A673 (cell line): ENCODE measurements at regions not wholly inside any gene's neighbourhood (a gene's known extent, or its start where the extent isn't known, plus 50 kb on each side); places are given as distances from the start of the nearest gene placed in this dataset.

ENCODE experiments used
- BruUV-seq: library from RNA; stranded (reverse); fragments of 400-500 nt; replicated peaks from 2 replicates; lab custom pipeline; 2021; lab: Mats Ljungman, UMichigan
- CTCF ChIA-PET: fragments of 300-600 bp; sonication (Branson Sonifier 250); formaldehyde crosslinking; loops from one replicate; lab custom pipeline; 2022; ENCODE audit warnings: antibody characterized with exemption; lab: Charles Lee
- POLR2A ChIA-PET: fragments of 300-600 bp; sonication (Branson Sonifier 250); formaldehyde crosslinking; loops from one replicate; lab custom pipeline; 2022; ENCODE audit warnings: antibody characterized with exemption; ENCODE audit not compliant: low non-redundant PET; lab: Charles Lee
- DNase-seq: peaks from one replicate; pipeline ENCODE4 v3.0.0-alpha.2; 2015; ENCODE audit warnings: low spot score
- H3K27ac ChIP-seq: fragments of 200-600 bp; sonication (generic); 2 replicates; pipeline ENCODE4 v1.5.1; 2016; ENCODE audit warnings: mixed run types, low read depth, mild to moderate bottlenecking, mixed read lengths, antibody characterized with exemption, low read length; ENCODE audit not compliant: poor library complexity, severe bottlenecking
- H3K27me3 ChIP-seq: fragments of 200-600 bp; sonication (generic); replicated peaks from 2 replicates; pipeline ENCODE4 v1.6.1; 2017; ENCODE audit warnings: mixed run types, low read depth, mild to moderate bottlenecking, mixed read lengths, antibody characterized with exemption, low read length; ENCODE audit not compliant: insufficient read depth, poor library complexity
- H3K36me3 ChIP-seq: fragments of 200-600 bp; sonication (generic); 2 replicates; pipeline ENCODE4 v1.6.1; 2016; ENCODE audit warnings: mixed run types, mild to moderate bottlenecking, mixed read lengths, antibody characterized with exemption, low read length; ENCODE audit not compliant: insufficient read depth, poor library complexity, severe bottlenecking
- H3K4me1 ChIP-seq: fragments of 200-600 bp; sonication (generic); 2 replicates; pipeline ENCODE4 v1.6.1; 2017; ENCODE audit warnings: mixed run types, mild to moderate bottlenecking, mixed read lengths, antibody characterized with exemption, low read length; ENCODE audit not compliant: insufficient read depth, poor library complexity, severe bottlenecking
- H3K4me3 ChIP-seq: fragments of 200-600 bp; sonication (generic); 2 replicates; pipeline ENCODE4 v1.5.1; 2016; ENCODE audit warnings: low read depth, mixed run types, mild to moderate bottlenecking, mixed read lengths, low read length; ENCODE audit not compliant: poor library complexity, severe bottlenecking
- H3K9me3 ChIP-seq: fragments of 200-600 bp; sonication (generic); 2 replicates; pipeline ENCODE4 v1.6.1; 2016; ENCODE audit warnings: mixed run types, low read depth, mild to moderate bottlenecking, mixed read lengths, antibody characterized with exemption, low read length; ENCODE audit not compliant: poor library complexity, severe bottlenecking
- EZH2 ChIP-seq: fragments of 200-600 bp; sonication (generic); IDR thresholded peaks from 2 replicates; pipeline ENCODE4 v1.6.1; 2017; ENCODE audit warnings: borderline replicate concordance, low read depth, mild to moderate bottlenecking, mixed read lengths, antibody characterized with exemption, low read length; ENCODE audit not compliant: poor library complexity, severe bottlenecking
- intact Hi-C: fragments of 100-400 bp; cut with micrococcal nuclease; formaldehyde crosslinking; loops from one replicate; pipeline ENCODE4 v1.10.0; 2022; ENCODE audit not compliant: unreplicated experiment
- TF ChIP-seq, protein P1 (sequence below): fragments of 300-800, 200-600 bp; sonication (generic); conservative IDR thresholded peaks from 2 replicates; pipeline ENCODE4 v1.5.1; 2017; ENCODE audit warnings: low read depth, mild to moderate bottlenecking, antibody characterized with exemption, low read length, moderate library complexity, mixed read lengths

DNA sequence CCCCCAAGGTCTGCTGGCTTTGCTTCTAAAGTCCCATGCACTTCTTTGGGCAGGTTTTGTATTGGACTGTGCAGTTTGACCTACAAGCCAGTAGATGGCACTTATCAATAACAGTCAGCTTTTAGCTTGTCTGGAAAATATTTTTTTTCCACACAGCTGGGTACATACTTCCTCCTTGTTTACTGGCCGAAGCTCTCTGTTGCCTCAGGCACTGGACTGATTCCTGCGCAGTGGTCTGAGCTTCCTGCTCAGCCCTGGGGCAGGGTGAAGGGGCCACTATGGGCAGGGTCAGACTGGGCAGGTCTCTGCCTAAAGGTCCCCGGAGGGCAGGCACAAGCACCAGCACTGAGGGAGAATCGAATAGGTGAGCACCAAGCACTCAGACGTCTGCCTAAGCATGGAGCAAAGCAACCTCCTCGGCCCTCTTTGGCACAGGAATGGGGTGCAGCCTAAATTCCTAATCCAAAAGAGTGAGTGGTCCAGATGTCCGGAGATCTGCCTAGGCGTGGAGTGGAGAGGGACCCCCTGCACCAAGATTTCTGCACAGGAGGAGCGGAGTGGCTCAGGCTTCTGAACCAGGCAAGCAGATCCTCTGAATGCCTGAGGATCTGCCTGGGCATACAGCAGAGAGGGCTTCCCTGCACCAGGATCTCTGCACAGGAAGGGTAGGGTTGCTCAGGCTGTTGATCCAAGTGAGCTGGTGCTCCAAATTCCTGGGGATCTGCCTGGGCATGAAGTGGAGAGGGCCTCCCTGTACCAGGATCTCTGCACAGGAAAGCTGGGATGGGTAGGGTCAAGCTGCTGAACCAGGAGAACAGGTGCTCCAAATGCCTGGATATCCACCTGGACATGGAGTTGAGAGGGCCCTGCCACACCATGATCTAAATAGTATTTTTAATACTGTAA, 105.9 kb upstream of the C11orf58 start:
- no peak overlapping the region for H3K27ac ChIP-seq
- TF ChIP-seq EZH2 = no peak
- TF ChIP-seq, protein P1, sequence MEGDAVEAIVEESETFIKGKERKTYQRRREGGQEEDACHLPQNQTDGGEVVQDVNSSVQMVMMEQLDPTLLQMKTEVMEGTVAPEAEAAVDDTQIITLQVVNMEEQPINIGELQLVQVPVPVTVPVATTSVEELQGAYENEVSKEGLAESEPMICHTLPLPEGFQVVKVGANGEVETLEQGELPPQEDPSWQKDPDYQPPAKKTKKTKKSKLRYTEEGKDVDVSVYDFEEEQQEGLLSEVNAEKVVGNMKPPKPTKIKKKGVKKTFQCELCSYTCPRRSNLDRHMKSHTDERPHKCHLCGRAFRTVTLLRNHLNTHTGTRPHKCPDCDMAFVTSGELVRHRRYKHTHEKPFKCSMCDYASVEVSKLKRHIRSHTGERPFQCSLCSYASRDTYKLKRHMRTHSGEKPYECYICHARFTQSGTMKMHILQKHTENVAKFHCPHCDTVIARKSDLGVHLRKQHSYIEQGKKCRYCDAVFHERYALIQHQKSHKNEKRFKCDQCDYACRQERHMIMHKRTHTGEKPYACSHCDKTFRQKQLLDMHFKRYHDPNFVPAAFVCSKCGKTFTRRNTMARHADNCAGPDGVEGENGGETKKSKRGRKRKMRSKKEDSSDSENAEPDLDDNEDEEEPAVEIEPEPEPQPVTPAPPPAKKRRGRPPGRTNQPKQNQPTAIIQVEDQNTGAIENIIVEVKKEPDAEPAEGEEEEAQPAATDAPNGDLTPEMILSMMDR = peak; percentile 62
- H3K36me3 ChIP-seq = no peaks in the 10 kb centered on the region
- DNase-seq = peak; percentile 35
- no peaks in the 10 kb centered on the region for H3K4me1 ChIP-seq
- intact Hi-C loops = no loop called here
- POLR2A ChIA-PET = no interaction called here
- no peak overlapping the region for H3K4me3 ChIP-seq
- BruUV-seq = no TSS peak
- CTCF ChIA-PET = interaction anchor here (0.6 to 0.7 kb wide), 3 partner anchors 153 to 1305 kb away, joined by 3 read pairs; no protein-coding TSS in a partner anchor
- H3K9me3 ChIP-seq = no peaks in the 10 kb centered on the region
- no peaks in the 10 kb centered on the region for H3K27me3 ChIP-seq

DNA sequence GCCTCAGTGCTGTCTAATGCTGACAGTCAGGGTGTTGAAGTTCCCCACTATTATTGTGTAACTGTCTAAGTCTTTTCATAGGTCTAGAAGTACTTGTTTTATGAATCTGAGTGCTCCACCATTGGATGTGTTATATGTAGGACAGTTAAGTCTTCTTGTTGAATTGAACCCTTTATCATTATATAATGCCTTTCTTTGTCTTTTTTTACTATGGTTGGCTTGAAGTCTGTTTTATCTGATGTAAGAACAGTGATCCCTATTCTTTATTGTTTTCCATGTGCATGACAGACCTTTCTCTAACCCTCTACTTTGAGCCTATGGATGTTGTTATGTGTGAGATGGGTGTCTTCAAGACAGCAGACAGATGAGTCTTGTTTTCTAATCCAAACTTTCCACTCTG, 107.8 kb upstream of the C11orf58 start:
- TF ChIP-seq EZH2 = no peak
- TF ChIP-seq, protein P1 = no peak
- H3K27me3 ChIP-seq = no peaks in the 10 kb centered on the region
- ChIA-PET CTCF (no interaction called here), POLR2A (no interaction called here)
- H3K36me3 ChIP-seq = no peaks in the 10 kb centered on the region
- no TSS peak for BruUV-seq
- H3K4me3 ChIP-seq = no peak overlapping the region
- H3K27ac ChIP-seq = no peak overlapping the region
- no peak for DNase-seq
- no peaks in the 10 kb centered on the region for H3K9me3 ChIP-seq
- H3K4me1 ChIP-seq = no peaks in the 10 kb centered on the region
- intact Hi-C loops = no loop called here

DNA sequence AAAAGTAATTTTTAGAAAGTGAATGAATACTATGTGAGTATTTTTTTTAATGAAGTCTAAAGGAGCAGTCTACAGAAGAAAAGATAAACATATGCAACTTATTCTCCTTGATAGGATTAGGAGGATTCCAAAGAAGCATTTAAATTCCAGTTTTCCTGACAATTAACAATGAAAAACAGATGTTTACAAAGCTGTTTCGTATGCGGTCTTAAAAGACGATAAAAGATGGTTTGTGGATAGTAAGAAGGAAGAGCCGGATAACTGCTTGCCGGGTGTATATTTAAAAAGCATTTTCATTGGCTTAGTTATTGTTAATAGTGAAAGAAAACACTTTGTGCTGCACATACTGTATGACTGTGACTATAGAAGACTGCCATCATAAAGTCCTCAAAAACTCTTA, 120.0 kb upstream of the C11orf58 start:
- H3K27ac ChIP-seq = no peak overlapping the region
- H3K9me3 ChIP-seq = no peaks in the 10 kb centered on the region
- ChIA-PET CTCF (no interaction called here), POLR2A (interaction anchor here (0.7 kb wide), 1 partner anchor 952 kb away, joined by 3 read pairs; no protein-coding TSS in a partner anchor)
- no peak overlapping the region for H3K4me3 ChIP-seq
- peak; percentile 58 for DNase-seq
- H3K36me3 ChIP-seq = no peaks in the 10 kb centered on the region
- intact Hi-C loops = no loop called here
- no peaks in the 10 kb centered on the region for H3K27me3 ChIP-seq
- no peak for TF ChIP-seq EZH2
- TF ChIP-seq, protein P1 = no peak
- no TSS peak for BruUV-seq
- peaks cover 11% of the 10 kb centered on the region for H3K4me1 ChIP-seq
